CMK (cell line): ENCODE measurements at regions not wholly inside any gene's neighbourhood (a gene's known extent, or its start where the extent isn't known, plus 50 kb on each side); places are given as distances from the start of the nearest gene placed in this dataset.

Experiments
- DNase-seq: peaks from one replicate; pipeline ENCODE4 v3.0.0-alpha.2; 2010; ENCODE audit warnings: low read depth

DNA sequence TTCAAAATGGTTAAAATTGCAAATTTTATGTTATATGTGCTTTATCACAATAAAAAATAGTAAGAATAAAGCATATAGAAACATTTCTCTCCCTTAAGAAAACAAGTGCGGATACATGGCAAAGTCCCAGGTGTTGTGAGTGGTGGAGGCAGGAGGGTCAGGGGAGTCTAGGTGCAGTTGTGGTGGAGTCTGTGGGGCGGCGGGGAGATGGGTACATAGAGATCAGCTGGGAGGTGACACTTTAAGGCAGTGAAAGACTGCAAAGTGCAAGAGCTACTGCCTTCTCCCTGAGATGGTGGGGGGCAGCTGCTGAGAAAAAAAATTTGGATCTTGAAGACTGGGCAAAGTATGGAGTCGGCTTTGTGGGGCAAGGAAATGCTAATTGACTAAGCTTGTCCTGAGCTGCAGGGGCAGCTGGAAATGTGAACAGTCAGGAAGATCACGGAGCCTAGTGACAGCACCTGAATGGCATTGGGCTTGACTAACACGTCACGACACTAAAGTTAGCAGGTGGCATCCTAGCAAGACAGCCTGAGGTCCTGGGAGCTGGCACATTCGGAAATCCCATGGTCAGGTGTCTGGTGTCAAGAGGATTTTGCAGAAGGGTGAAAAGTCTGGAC, 72.9 kb upstream of the IRS2 start:
- DNase-seq: no peak

DNA sequence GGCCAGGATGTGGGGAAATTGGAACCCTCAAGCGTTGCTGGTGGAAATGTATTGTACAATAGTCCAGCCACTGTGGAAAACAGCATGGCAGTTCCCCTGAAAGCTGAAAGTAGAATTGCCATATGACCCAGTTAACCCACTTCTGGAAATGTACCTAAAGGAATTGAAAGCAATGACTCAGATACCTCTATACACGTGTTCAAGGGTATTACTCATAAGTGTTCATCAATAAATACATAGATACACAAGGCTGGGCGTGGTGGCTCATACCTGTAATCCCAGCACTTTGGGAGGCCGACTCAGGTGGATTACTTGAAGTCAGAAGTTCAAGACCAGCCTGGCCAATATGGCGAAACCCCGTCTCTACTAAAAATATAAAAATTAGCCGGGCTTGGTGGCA, 71.9 kb upstream of the IRS2 start:
- DNase-seq: no peak

DNA sequence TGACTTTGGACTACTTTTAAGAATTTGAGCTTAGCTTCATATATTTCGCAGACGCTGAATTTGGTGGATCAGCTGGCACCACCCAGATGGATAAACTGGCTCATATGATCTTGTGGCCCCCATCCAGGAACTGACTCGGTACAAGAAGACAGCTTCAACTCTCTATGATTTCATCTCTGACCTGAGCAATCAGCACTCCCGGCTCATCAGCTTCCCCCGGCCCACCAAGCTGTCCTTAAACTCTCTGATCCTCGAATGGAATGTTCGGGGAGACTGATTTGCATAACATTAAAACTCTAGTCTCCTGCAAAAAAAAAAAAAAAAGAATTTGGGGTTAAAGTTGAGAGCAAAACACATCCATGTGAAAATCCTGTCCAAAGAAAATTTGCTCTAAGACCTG, 71.4 kb upstream of the IRS2 start:
- no peak for DNase-seq

DNA sequence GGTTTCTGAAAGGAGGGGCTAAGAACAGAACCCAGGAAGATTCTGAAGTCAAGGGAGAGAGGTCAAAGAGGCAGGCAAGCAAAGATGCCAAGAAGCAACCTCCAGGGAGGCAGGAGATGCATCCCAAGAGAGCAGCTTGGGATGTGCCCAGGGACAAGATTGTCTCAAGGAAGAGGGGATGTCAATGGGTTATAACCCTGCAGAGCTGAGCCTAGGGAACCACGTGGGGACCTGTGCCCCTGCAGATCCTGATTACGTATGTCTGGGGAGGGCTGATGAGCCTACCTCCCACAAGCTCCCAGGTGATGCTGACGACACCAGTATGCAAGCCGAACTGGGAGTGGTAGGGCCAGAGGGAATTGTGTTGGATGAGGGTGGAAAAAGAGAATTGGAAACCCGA, 70.9 kb upstream of the IRS2 start:
- no peak for DNase-seq

- no peak for DNase-seq
These were observed 70.0 kb upstream of the IRS2 start for GRCh38 chr13:109856350-109856749.

DNA sequence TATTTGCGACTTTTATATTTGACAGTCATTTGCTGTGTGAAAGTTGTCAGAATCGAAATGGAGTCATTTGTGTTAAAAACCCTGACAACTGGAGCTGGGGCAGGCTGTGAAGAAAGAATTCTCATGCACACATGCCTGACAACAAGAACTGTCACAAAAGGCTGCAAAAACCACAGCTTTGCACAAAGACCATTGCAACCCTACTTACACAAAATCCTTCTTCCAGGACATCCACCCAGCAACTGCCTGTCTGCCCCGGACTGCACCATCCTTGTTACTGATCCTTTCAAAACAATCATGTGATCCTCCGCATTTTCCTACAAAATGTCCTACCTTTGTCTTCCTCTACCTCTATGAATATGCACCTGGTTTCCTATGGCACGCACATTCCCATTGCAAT, 66.8 kb upstream of the IRS2 start:
- DNase-seq: no peak

GRCh38 chr13:109846185-109846584, 59.8 kb upstream of the IRS2 start:
- no peak for DNase-seq

DNA sequence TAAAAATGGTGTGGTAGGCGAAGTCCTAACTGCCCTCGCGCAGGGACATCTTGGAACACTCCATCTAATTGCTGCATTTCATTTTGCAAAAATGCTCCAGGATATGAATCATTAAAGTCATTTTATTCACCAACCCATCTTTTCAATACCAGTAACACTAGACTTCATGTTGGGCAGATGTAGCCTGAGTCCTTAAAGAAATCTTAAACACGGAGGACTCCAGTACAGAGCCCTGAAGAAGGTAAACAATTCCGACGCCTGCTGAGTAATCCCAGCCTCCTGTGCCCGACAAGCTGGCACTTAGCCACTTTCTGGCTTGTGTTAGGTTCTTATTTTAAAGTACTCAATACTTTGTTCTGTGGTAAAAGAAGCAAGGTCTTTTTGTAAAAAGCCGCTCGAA, 58.0 kb upstream of the IRS2 start:
- DNase-seq: no peak

DNA sequence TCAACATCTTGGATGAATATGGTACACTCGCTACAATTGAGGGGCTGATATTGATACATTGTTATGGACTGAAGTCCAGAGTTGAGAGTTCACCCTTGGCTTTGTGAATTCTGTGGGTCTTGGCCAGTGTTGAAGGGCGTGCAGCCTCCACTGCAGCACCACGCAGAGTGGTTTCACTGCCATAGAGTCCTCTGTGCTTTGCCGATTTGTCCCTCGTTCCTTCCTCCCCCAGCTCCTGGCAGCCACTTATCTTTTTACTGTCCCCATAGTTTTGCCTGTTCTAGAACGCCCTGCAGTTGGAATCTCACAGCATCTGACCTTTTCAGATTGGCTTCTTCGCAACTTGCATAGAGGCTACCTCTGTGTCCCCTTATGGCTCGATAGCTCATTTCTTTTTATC, 57.3 kb upstream of the IRS2 start:
- no peak for DNase-seq

DNA sequence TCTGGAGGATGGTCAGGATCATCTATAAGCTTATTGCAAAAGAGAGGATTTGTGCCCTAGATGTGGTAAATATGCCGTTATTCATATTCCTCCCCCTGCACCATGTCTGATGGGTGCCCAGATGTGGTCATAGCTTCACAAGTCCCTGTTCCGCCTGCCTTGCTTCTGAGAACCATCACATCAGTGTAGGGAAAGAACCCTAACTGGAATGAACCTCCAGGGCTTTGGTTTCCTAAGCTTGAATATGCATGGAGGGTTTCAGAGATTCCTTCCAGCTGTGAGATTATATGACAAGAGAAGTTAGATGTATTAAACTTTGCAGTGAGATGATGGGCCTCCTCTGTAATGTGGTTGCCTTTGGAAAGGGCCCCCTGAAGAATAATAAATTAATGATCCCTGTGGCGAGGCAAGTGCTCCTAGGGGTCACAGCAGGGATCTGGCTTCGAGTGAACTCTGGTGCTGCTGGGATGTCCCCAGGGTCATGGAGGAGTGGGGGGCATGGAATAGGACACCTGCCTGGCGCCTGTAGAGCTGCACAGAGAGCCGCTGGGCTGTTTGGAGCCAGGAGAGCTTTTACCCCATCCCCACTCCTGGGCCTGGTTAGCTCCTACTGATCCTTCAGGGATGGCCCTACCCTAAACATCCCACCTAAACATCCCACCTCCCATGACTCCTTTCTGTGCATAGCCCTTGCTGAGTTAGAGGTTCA, 56.0 kb upstream of the IRS2 start:
- no peak for DNase-seq

- no peak for DNase-seq
These were observed 54.5 kb upstream of the IRS2 start for GRCh38 chr13:109840893-109841287.

GRCh38 chr13:109840201-109840892, 54.0 kb upstream of the IRS2 start:
- DNase-seq: peak; percentile 70

GRCh38 chr13:109836629-109837607, 50.5 kb upstream of the IRS2 start:
- DNase-seq: peak; percentile 73
